BE2C (cell line): ENCODE measurements at regions not wholly inside any gene's neighbourhood (a gene's known extent, or its start where the extent isn't known, plus 50 kb on each side); places are given as distances from the start of the nearest gene placed in this dataset.
"Not testable (repeated sequence)": the region's sequence is repeated elsewhere in the genome, so short reads cannot be mapped to it uniquely, and the experiment has no call there.

Experiments used
- DNase-seq: peaks from one replicate; pipeline ENCODE4 v3.0.0-alpha.2; 2020
- H3K27me3 ChIP-seq: fragments of 250-450 bp; sonication (Bioruptor Pico); 2 replicates; pipeline ENCODE4 v1.5.1; 2020; ENCODE audit warnings: mild to moderate bottlenecking
- H3K36me3 ChIP-seq: fragments of 250-450 bp; sonication (Bioruptor Pico); 2 replicates; pipeline ENCODE4 v1.5.1; 2020; ENCODE audit warnings: mild to moderate bottlenecking
- H3K4me1 ChIP-seq: fragments of 250-450 bp; sonication (Bioruptor Pico); 2 replicates; pipeline ENCODE4 v1.5.1; 2020
- H3K4me3 ChIP-seq: 2 replicates; pipeline ENCODE4 v1.5.1; 2011; ENCODE audit warnings: low read depth, low read length
- H3K9me3 ChIP-seq: fragments of 250-450 bp; sonication (Bioruptor Pico); 2 replicates; pipeline ENCODE4 v1.5.1; 2020
- CTCF ChIP-seq: IDR thresholded peaks from 2 replicates; pipeline ENCODE4 v1.5.1; 2012; ENCODE audit warnings: mild to moderate bottlenecking, low read depth, low read length

DNA sequence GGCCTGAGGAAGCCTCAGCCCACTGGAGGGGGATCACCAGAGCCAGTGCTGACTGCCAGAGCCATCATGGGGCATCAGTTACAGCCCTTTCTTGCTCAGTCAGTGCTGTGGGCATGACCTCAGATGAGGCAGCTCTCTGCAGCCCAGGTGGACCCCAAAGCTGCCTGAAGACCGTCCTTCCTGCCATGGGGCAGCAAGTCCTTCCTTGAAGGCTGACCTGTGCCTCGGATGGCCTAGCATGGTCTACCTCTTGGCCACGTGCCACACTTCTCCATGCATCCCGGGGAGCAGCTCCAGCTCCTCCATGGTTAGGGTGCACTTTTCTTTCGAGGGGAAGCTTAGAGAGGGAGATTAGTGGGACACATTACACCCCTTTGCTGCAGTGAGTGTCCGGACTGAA is 233.4 kb downstream of the VAPA start:
- Histone ChIP-seq H3K4me1 (no peaks in the 10 kb centered on the region), H3K36me3 (no peaks in the 10 kb centered on the region), H3K27me3 (no peaks in the 10 kb centered on the region), H3K4me3 (no peak overlapping the region), H3K9me3 (no peaks in the 10 kb centered on the region)
- DNase-seq, result no peak
- no peak for TF ChIP-seq CTCF

- Histone ChIP-seq H3K27me3 (no peaks in the 10 kb centered on the region), H3K36me3 (no peaks in the 10 kb centered on the region), H3K4me1 (no peaks in the 10 kb centered on the region), H3K9me3 (no peaks in the 10 kb centered on the region), H3K4me3 (no peak overlapping the region)
- DNase-seq, result no peak
- no peak for TF ChIP-seq CTCF
Observed at GRCh38 chr18:10147752-10148151, 233.9 kb downstream of the VAPA start.

GRCh38 chr18:10148189-10148929 is 234.5 kb downstream of the VAPA start:
- Histone ChIP-seq H3K9me3 (no peaks in the 10 kb centered on the region), H3K27me3 (no peaks in the 10 kb centered on the region), H3K4me1 (no peaks in the 10 kb centered on the region), H3K36me3 (no peaks in the 10 kb centered on the region), H3K4me3 (no peak overlapping the region)
- no peak for TF ChIP-seq CTCF
- DNase-seq, result no peak

GRCh38 chr18:10149768-10150556 is 236.1 kb downstream of the VAPA start:
- H3K4me1 ChIP-seq, result no peaks in the 10 kb centered on the region
- no peak for DNase-seq
- no peaks in the 10 kb centered on the region for H3K27me3 ChIP-seq
- no peaks in the 10 kb centered on the region for H3K9me3 ChIP-seq
- H3K4me3 ChIP-seq, result no peak overlapping the region
- no peak for TF ChIP-seq CTCF
- H3K36me3 ChIP-seq, result no peaks in the 10 kb centered on the region

DNA sequence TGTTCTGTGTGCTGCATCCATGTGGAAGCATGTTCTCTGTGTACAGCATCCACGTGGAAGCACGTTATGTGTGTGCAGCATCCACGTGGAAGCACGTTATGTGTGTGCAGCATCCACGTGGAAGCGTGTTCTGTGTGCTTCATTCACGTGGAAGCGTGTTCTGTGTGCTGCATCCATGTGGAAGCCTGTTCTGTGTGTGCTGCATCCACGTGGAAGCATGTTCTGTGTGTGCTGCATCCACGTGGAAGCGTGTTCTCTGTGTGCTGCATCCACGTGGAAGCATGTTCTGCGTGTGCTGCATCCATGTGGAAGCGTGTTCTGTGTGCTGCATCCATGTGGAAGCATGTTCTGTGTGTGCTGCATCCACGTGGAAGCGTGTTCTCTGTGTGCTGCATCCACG is 236.8 kb downstream of the VAPA start:
- not testable (repeated sequence) for H3K27me3 ChIP-seq, H3K4me1 ChIP-seq, H3K9me3 ChIP-seq, H3K4me3 ChIP-seq, DNase-seq, H3K36me3 ChIP-seq

- Histone ChIP-seq H3K4me1 (no peaks in the 10 kb centered on the region), H3K36me3 (no peaks in the 10 kb centered on the region), H3K9me3 (no peaks in the 10 kb centered on the region), H3K27me3 (no peaks in the 10 kb centered on the region), H3K4me3 (no peak overlapping the region)
- no peak for DNase-seq
- TF ChIP-seq CTCF, result no peak
Observed at GRCh38 chr18:10152475-10152874, 238.7 kb downstream of the VAPA start.
